Fibroblast of mammary gland (primary cell): ENCODE measurements at regions not wholly inside any gene's neighbourhood (a gene's known extent, or its start where the extent isn't known, plus 50 kb on each side); places are given as distances from the start of the nearest gene placed in this dataset.

Source experiments
- DNase-seq: peaks from one replicate; pipeline ENCODE4 v3.0.0-alpha.2; 2010; ENCODE audit warnings: low read depth
- H3K4me3 ChIP-seq: 2 replicates; pipeline ENCODE4 v1.5.1; 2011; ENCODE audit warnings: low read depth, mild to moderate bottlenecking, low read length, moderate library complexity; ENCODE audit not compliant: control insufficient read depth
- TF ChIP-seq, protein P1 (sequence below): conservative IDR thresholded peaks from 2 replicates; pipeline ENCODE4 v1.5.1; 2011; ENCODE audit warnings: low read depth, low read length, inconsistent platforms; ENCODE audit not compliant: control insufficient read depth, insufficient read depth

DNA sequence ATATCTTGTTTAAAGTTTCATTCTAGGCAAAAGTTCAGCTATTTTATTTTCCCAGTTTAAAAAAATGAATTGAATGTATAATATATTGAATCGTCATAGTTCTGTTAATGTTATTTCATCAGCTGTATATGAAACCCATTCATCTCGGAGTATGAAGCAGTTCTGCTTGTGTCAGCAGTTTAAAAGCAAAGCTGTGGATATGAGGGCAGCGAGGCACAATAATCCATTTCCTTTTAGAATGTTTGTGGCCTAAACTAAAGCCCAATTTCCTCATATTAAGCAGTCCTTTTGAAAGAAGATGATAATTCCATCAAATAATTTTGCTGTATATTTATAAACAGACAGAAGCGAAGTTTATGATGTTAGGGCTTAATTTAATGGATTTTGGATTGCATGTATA, 300.1 kb downstream of the SAMD5 start:
- TF ChIP-seq, protein P1, sequence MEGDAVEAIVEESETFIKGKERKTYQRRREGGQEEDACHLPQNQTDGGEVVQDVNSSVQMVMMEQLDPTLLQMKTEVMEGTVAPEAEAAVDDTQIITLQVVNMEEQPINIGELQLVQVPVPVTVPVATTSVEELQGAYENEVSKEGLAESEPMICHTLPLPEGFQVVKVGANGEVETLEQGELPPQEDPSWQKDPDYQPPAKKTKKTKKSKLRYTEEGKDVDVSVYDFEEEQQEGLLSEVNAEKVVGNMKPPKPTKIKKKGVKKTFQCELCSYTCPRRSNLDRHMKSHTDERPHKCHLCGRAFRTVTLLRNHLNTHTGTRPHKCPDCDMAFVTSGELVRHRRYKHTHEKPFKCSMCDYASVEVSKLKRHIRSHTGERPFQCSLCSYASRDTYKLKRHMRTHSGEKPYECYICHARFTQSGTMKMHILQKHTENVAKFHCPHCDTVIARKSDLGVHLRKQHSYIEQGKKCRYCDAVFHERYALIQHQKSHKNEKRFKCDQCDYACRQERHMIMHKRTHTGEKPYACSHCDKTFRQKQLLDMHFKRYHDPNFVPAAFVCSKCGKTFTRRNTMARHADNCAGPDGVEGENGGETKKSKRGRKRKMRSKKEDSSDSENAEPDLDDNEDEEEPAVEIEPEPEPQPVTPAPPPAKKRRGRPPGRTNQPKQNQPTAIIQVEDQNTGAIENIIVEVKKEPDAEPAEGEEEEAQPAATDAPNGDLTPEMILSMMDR, result no peak
- no peak overlapping the region for H3K4me3 ChIP-seq
- no peak for DNase-seq

DNA sequence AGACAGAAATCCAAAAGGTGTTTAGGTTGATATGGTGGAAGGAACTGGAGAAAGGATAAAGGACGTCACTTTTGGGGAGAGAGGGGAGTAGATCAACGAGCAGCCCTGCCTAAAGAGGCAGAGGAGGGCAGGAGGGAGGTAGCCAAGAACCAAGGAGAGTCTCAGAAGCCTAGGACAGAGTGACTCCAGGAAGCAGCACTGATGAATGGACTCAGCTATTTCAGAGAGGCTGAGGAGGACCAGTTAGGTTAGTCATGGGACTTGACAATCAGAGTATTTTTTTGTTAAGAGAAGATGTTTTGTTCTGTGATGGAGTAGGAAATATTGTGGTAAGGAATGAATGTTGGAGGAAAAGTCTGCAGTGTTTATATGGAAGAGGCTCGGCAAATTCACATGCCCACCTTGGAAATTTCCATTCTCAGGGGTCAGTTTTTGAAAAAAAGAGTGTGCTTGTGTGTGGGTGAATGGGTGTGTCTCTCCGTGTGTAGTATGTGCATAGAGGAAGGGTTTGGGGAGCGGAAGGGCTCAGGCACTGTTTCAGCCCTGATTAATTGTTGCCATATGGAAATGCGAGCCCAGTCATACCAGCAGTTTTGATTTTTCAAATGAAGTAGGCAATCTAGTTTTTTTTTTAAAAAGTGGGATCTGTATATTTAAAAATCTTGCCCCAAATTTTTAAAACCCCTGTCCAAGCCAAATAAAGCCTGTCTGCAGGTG, 303.6 kb downstream of the SAMD5 start:
- TF ChIP-seq, protein P1, result no peak
- H3K4me3 ChIP-seq, result no peak overlapping the region
- DNase-seq, result no peak

DNA sequence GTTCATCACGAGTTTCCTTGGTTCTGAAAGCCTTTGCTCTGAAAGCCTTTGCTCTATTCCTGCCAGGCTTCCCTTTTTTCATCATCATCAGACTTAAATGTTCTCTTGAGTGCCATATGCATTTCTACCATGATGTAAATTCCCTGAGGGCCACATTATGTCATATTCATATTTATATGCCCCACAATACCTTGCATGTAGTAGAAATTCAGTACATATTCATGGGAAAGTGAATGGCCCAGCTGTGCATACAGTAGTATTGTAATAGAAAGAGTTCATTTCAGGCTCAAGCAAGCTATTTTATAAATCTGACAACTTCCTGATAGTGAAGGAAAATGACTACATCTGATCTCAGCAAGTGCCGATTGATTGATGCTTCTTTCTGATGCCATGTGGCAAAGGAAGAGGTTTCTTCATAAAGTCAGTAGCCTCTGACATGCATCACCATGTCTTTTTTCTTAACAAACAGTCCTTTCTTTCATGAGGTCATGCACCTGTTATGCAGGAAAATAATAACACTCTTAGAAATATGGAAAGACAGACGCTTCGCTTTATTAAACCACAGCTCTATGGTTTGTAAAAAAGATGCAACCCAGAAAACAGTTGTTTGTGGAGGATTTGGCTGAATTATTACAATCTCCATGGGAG, 308.7 kb downstream of the SAMD5 start:
- no peak overlapping the region for H3K4me3 ChIP-seq
- DNase-seq, result no peak
- TF ChIP-seq, protein P1, result no peak

DNA sequence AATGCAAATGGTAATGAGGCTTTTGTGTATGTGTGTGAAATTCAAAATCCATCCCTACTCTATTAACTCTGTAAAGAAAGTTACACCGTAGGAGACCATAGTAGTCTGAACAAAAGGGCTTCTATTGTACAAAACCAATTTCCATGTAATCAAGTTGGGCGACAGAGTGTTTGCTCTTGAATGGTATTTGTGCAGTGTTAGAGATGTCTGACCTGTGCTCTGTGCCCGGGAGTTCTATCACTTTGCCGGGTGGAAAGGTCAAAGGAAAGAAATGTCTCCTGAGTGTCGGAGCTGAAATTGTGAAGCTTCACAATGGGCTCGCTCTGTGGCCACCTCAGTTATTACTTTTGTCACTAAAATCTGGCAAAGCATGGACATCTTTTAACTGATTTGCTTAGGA, 312.0 kb downstream of the SAMD5 start:
- H3K4me3 ChIP-seq, result no peak overlapping the region
- no peak for DNase-seq
- TF ChIP-seq, protein P1, result no peak

DNA sequence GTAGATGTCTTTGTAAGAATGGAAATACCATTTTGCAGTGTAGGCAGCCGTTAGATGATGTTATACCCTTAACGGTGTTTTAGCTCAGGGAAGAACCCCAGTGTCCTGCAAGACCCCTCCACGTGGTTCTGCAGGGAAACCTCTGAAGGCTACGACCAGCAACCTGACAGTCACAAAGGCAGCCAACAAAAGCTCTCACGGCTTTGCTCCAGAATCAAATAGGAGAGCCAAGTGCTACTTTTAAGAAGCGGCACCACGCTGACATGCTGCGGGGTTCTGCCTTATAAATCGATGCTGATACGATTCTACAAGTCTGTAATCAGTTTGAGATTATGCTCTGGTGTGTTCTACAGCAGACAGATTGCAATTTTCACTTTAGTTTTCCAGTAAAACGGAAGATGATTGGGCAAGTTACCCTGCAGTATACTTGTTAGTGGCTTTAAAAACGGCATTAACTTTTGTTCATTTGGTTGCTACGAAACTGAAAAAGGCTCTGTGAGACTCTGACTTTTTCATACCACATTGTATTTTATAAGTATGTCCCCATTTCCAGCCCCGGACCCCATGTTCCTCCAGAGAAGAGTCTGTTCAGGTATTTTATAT, 312.9 kb downstream of the SAMD5 start:
- H3K4me3 ChIP-seq, result no peak overlapping the region
- no peak for DNase-seq
- TF ChIP-seq, protein P1, result no peak

DNA sequence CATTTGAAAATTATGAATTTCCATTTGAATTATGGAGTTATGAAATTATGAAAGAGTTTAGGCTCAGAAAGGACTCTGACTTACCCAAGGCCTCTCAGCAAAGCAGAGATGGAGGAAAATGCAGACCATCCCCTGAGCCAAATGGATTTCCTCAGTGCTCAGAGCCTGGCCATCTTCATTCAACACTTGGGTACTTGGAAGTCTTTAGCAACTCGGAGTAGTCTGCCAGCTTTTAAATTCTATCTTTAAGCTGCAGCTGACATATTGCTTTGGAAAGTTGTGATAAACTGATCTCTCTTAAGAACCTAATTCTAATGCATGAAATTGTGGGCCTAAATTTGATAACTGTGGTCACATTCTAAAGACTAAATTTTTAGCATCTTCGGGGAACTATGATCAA, 315.4 kb downstream of the SAMD5 start:
- no peak for DNase-seq
- TF ChIP-seq, protein P1, result no peak
- H3K4me3 ChIP-seq, result no peak overlapping the region
